NCI-H146 (cell line): ENCODE measurements at regions not wholly inside any gene's neighbourhood (a gene's known extent, or its start where the extent isn't known, plus 50 kb on each side); places are given as distances from the start of the nearest gene placed in this dataset.

Source experiments
- DNase-seq: peaks from one replicate; lab custom pipeline; 2025; lab: John Stamatoyannopoulos, UW

GRCh38 chr4:181677621-181678020, 565.6 kb upstream of the TENM3 start:
- DNase-seq = no peak

- no peak for DNase-seq
Observed at GRCh38 chr4:181679754-181680153, 563.4 kb upstream of the TENM3 start.

- DNase-seq = no peak
Observed at GRCh38 chr4:181682367-181683047, 560.7 kb upstream of the TENM3 start.

- no peak for DNase-seq
Observed at GRCh38 chr4:181684310-181684709, 558.9 kb upstream of the TENM3 start.

GRCh38 chr4:181685461-181685860, 557.7 kb upstream of the TENM3 start:
- no peak for DNase-seq

GRCh38 chr4:181685911-181686310, 557.3 kb upstream of the TENM3 start:
- no peak for DNase-seq

GRCh38 chr4:181687116-181687515, 556.1 kb upstream of the TENM3 start:
- DNase-seq = no peak

GRCh38 chr4:181688432-181688831, 554.8 kb upstream of the TENM3 start:
- DNase-seq = peak; percentile 98

- DNase-seq = peak; percentile 77
Observed at GRCh38 chr4:181688872-181689271, 554.3 kb upstream of the TENM3 start.

- no peak for DNase-seq
Observed at GRCh38 chr4:181690498-181690897, 552.7 kb upstream of the TENM3 start.

- no peak for DNase-seq
Observed at GRCh38 chr4:181692965-181693364, 550.2 kb upstream of the TENM3 start.

GRCh38 chr4:181693517-181693916, 549.7 kb upstream of the TENM3 start:
- no peak for DNase-seq

- no peak for DNase-seq
Observed at GRCh38 chr4:181698221-181698620, 545.0 kb upstream of the TENM3 start.

- peak; percentile 72 for DNase-seq
Observed at GRCh38 chr4:181701214-181701613, 542.0 kb upstream of the TENM3 start.

- DNase-seq = peak; percentile 55
Observed at GRCh38 chr4:181701894-181702293, 541.3 kb upstream of the TENM3 start.

GRCh38 chr4:181702864-181703495, 540.2 kb upstream of the TENM3 start:
- DNase-seq = peak; percentile 73

GRCh38 chr4:181710143-181710542, 533.1 kb upstream of the TENM3 start:
- no peak for DNase-seq

- no peak for DNase-seq
Observed at GRCh38 chr4:181711387-181711786, 531.8 kb upstream of the TENM3 start.

- no peak for DNase-seq
Observed at GRCh38 chr4:181728305-181728966, 514.8 kb upstream of the TENM3 start.

- DNase-seq = no peak
Observed at GRCh38 chr4:181731900-181732299, 511.3 kb upstream of the TENM3 start.

- DNase-seq = no peak
Observed at GRCh38 chr4:181737744-181738143, 505.5 kb upstream of the TENM3 start.

GRCh38 chr4:181739031-181739430, 504.2 kb upstream of the TENM3 start:
- no peak for DNase-seq

GRCh38 chr4:181741513-181741912, 501.7 kb upstream of the TENM3 start:
- no peak for DNase-seq
